IPS-20b (cell line): ENCODE measurements at regions not wholly inside any gene's neighbourhood (a gene's known extent, or its start where the extent isn't known, plus 50 kb on each side); places are given as distances from the start of the nearest gene placed in this dataset.
"Not testable (repeated sequence)": the region's sequence is repeated elsewhere in the genome, so short reads cannot be mapped to it uniquely, and the experiment has no call there.

Experiments used
- H3K27ac ChIP-seq: one replicate; pipeline ENCODE4 v1.5.1; 2013; ENCODE audit warnings: low read length
- H3K27me3 ChIP-seq: 2 replicates; pipeline ENCODE4 v1.6.1; 2013; ENCODE audit warnings: mild to moderate bottlenecking, low read length, inconsistent platforms; ENCODE audit not compliant: insufficient read depth
- H3K36me3 ChIP-seq: 2 replicates; pipeline ENCODE4 v1.6.1; 2013; ENCODE audit warnings: low read depth, mild to moderate bottlenecking, inconsistent platforms, low read length, moderate library complexity; ENCODE audit not compliant: insufficient read depth
- H3K4me1 ChIP-seq: 2 replicates; pipeline ENCODE4 v1.6.1; 2013; ENCODE audit warnings: mild to moderate bottlenecking, control low read depth, inconsistent platforms, low read length, moderate library complexity; ENCODE audit not compliant: insufficient read depth
- H3K4me3 ChIP-seq: 2 replicates; pipeline ENCODE4 v1.5.1; 2013; ENCODE audit warnings: mild to moderate bottlenecking, low read length, inconsistent platforms
- H3K9ac ChIP-seq: 2 replicates; pipeline ENCODE4 v1.6.1; 2013; ENCODE audit warnings: low read depth, mild to moderate bottlenecking, inconsistent platforms, low read length, moderate library complexity
- H3K9me3 ChIP-seq: 2 replicates; pipeline ENCODE4 v1.6.1; 2013; ENCODE audit warnings: mild to moderate bottlenecking, low read depth, low read length, inconsistent platforms; ENCODE audit not compliant: insufficient read depth

- H3K9me3 ChIP-seq, result peaks cover 3% of the 10 kb centered on the region; the same call in 1 of the 2 replicates
- H3K4me3 ChIP-seq, result no peak overlapping the region
- H3K27me3 ChIP-seq, result no peaks in the 10 kb centered on the region
- no peak overlapping the region for H3K9ac ChIP-seq
- no peak overlapping the region for H3K27ac ChIP-seq
- no peaks in the 10 kb centered on the region for H3K4me1 ChIP-seq
- no peaks in the 10 kb centered on the region for H3K36me3 ChIP-seq
Observed at GRCh38 chr11:13152736-13153541, 124.7 kb upstream of the BMAL1 start.

- H3K9ac ChIP-seq, H3K9me3 ChIP-seq, H3K4me1 ChIP-seq, H3K27ac ChIP-seq, H3K27me3 ChIP-seq, H3K4me3 ChIP-seq, H3K36me3 ChIP-seq: not testable (repeated sequence)
Observed at GRCh38 chr11:13154374-13154773, 123.2 kb upstream of the BMAL1 start.

- Histone ChIP-seq H3K36me3 (no peaks in the 10 kb centered on the region), H3K27ac (no peak overlapping the region), H3K27me3 (no peaks in the 10 kb centered on the region), H3K4me1 (peaks cover 6% of the 10 kb centered on the region; the same call in 1 of the 2 replicates), H3K4me3 (no peak overlapping the region), H3K9ac (no peak overlapping the region), H3K9me3 (no peaks in the 10 kb centered on the region)
Observed at GRCh38 chr11:13160346-13160745, 117.2 kb upstream of the BMAL1 start.

DNA sequence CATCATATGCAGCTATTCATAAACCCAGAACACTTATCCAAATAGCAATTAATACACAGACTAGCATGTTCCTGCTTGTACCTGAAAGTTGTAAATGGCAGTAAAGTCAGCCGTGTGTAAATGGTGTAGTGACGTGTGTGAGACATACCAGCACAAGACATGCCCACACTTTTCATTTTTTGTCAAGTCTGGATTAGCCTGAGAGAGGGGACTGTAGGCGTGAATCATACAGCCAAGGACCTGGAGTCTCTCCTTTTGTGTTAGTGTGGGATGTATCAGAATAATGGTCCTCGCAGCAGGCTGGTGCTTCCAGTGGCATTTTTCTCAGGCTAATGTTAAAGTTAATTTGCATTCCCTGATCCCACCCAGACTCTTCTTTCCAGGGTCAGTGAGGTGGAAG is 116.8 kb upstream of the BMAL1 start:
- H3K4me1 ChIP-seq, result peaks cover 6% of the 10 kb centered on the region; the same call in 1 of the 2 replicates
- no peaks in the 10 kb centered on the region for H3K36me3 ChIP-seq
- no peak overlapping the region for H3K9ac ChIP-seq
- no peak overlapping the region for H3K4me3 ChIP-seq
- no peak overlapping the region for H3K27ac ChIP-seq
- no peaks in the 10 kb centered on the region for H3K27me3 ChIP-seq
- H3K9me3 ChIP-seq, result no peaks in the 10 kb centered on the region

- Histone ChIP-seq H3K9me3 (no peaks in the 10 kb centered on the region), H3K36me3 (no peaks in the 10 kb centered on the region)
Observed at GRCh38 chr11:13163158-13163557, 114.4 kb upstream of the BMAL1 start.

DNA sequence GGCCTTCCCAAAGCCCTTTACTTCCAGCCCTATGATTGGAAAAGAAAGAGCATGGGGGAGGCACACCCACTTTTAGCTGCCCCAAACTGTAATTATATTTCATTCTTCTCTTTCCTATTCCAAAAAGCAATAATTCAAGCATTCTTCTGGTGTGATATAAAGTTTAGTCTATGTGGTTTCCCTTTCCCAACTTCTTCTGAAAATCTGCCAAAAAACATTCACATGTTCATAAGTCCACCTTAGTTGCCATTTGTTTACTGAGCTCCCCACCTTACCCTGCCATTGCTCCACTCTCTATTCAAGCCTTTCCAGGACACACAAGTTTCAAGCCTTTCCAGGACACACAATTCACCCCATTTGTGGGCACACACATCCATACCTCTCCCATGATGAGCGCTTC is 111.6 kb upstream of the BMAL1 start:
- H3K36me3 ChIP-seq, result no peaks in the 10 kb centered on the region
- no peak overlapping the region for H3K27ac ChIP-seq
- H3K4me3 ChIP-seq, result no peak overlapping the region
- H3K27me3 ChIP-seq, result no peaks in the 10 kb centered on the region
- H3K4me1 ChIP-seq, result peaks cover under 1% of the 10 kb centered on the region; the same call in 1 of the 2 replicates
- no peaks in the 10 kb centered on the region for H3K9me3 ChIP-seq
- no peak overlapping the region for H3K9ac ChIP-seq

More at GRCh38 chr11:13163158-13163557, 114.4 kb upstream of the BMAL1 start:
- Histone ChIP-seq H3K27ac (no peak overlapping the region), H3K4me1 (peaks cover 6% of the 10 kb centered on the region; the same call in 1 of the 2 replicates), H3K27me3 (no peaks in the 10 kb centered on the region), H3K9ac (no peak overlapping the region), H3K4me3 (no peak overlapping the region)

GRCh38 chr11:13168271-13168670 is 109.3 kb upstream of the BMAL1 start:
- Histone ChIP-seq H3K4me1 (no peaks in the 10 kb centered on the region), H3K27me3 (no peaks in the 10 kb centered on the region), H3K9me3 (no peaks in the 10 kb centered on the region), H3K36me3 (no peaks in the 10 kb centered on the region), H3K4me3 (no peak overlapping the region), H3K27ac (no peak overlapping the region), H3K9ac (no peak overlapping the region)

GRCh38 chr11:13169709-13170108 is 107.9 kb upstream of the BMAL1 start:
- Histone ChIP-seq H3K9me3 (no peaks in the 10 kb centered on the region), H3K4me3 (no peak overlapping the region), H3K27me3 (no peaks in the 10 kb centered on the region), H3K9ac (no peak overlapping the region), H3K4me1 (no peaks in the 10 kb centered on the region), H3K36me3 (no peaks in the 10 kb centered on the region), H3K27ac (no peak overlapping the region)

DNA sequence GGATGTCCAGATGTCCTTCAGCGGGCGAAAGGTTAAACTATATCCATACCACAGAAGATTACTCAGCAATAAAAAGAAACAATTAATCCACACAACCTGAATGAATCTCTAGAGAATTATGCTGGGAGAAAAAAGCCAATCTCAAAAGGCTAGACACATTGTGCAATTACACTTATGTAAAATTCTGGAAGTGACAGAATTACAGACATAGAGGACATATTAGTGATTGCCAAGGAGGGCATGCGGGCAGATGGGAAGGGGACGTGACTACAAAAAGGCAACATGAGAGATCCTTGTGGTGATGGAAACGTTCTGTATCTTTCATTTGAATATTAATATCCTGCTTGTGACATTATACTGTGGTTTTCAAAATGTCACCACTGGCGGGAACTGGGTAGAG is 103.5 kb upstream of the BMAL1 start:
- no peaks in the 10 kb centered on the region for H3K27me3 ChIP-seq
- no peaks in the 10 kb centered on the region for H3K36me3 ChIP-seq
- no peaks in the 10 kb centered on the region for H3K4me1 ChIP-seq
- no peak overlapping the region for H3K9ac ChIP-seq
- no peak overlapping the region for H3K27ac ChIP-seq
- no peaks in the 10 kb centered on the region for H3K9me3 ChIP-seq
- no peak overlapping the region for H3K4me3 ChIP-seq

DNA sequence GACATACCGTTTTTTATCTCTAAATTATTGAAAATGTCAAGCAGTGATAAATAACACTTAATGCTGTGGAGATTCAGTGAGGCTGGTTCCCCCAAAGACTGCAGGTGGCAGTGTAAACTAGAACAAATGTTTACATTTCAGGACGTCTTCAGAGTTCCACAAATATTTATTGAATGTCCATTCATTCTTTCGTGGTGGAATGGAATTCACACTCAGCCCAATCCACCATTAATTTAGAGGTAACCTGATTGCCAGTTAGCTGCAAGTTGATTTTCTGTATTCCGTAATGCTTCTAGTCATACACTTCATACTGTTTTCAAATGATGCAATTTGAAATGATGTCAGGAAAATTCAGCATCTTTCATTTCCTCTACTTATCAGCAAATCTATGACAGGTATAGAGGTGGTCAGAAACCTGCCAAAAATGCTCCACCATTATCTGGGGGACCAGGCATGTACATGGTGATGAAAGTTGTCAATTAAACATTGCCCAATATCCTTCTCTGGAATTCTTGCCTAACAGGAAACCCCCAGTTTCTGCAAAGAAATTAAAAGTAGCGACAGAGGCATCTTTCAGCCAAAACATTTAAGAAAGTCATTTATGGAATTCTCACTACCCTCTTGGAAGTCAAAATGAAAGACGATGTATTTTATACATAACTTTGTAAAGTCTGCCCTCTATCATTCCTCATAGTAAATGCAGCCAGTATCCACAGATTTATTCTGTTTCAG is 94.3 kb upstream of the BMAL1 start:
- peaks cover 9% of the 10 kb centered on the region; the same call in 1 of the 2 replicates for H3K9me3 ChIP-seq
- H3K4me3 ChIP-seq, result no peak overlapping the region
- no peaks in the 10 kb centered on the region for H3K36me3 ChIP-seq
- H3K27ac ChIP-seq, result no peak overlapping the region
- H3K4me1 ChIP-seq, result peaks cover 4% of the 10 kb centered on the region; the same call in 1 of the 2 replicates
- H3K9ac ChIP-seq, result no peak overlapping the region
- H3K27me3 ChIP-seq, result no peaks in the 10 kb centered on the region

DNA sequence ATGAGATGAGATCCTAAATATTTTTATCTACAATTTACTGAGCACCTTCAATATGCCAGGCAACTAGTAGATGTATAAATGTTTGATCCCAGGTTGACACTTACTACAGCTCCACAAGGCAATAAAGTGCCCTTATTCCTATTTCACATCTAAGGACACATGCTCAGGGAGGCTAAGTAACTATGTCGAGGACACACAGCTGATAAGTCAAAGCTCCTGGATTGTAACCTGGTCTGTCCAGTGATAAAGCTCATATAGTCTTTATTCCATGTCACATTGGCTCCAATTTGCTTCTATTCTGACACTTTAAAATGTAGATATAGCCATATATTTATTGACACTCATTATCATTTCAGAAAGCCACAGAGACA is 93.8 kb upstream of the BMAL1 start:
- H3K9ac ChIP-seq, result no peak overlapping the region
- no peak overlapping the region for H3K27ac ChIP-seq
- peaks cover 4% of the 10 kb centered on the region; the same call in 1 of the 2 replicates for H3K4me1 ChIP-seq
- H3K36me3 ChIP-seq, result no peaks in the 10 kb centered on the region
- H3K4me3 ChIP-seq, result no peak overlapping the region
- H3K9me3 ChIP-seq, result peaks cover 14% of the 10 kb centered on the region; the same call in 1 of the 2 replicates
- no peaks in the 10 kb centered on the region for H3K27me3 ChIP-seq
